Colon (tissue), 2 donors: ENCODE measurements at regions not wholly inside any gene's neighbourhood (a gene's known extent, or its start where the extent isn't known, plus 50 kb on each side); places are given as distances from the start of the nearest gene placed in this dataset.
"Not testable (repeated sequence)": the region's sequence is repeated elsewhere in the genome, so short reads cannot be mapped to it uniquely, and the experiment has no call there.

Experiments used
- FAIRE-seq: peaks from 2 replicates; lab custom pipeline; 2012; peaks lifted over from hg19 to GRCh38; lab: Jason Lieb, UNC
- donor health status: control.
- donor health status: control.

- FAIRE-seq, result no peak
These were observed 180.2 kb downstream of the TFAP2B start for GRCh38 chr6:50998905-50999304.

DNA sequence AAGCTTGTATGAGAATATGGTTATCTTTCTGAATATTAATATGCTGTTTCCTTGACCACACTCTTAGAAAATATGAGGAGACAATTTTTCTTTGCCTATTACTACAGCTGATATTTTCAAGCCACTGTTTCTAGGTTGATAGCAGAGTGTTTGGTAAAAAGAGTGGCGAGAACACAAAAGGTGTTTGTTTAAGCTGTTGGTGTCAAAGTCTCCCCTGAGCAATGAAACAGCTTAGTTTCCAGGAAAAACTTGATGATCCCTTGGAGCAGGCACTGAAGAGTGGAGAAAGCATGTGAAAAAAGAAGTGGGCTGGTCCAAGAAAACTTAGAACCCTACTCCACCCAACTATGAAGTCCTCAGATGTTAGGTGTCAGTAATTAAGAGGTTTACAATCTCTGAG, 182.7 kb downstream of the TFAP2B start:
- FAIRE-seq, result no peak

DNA sequence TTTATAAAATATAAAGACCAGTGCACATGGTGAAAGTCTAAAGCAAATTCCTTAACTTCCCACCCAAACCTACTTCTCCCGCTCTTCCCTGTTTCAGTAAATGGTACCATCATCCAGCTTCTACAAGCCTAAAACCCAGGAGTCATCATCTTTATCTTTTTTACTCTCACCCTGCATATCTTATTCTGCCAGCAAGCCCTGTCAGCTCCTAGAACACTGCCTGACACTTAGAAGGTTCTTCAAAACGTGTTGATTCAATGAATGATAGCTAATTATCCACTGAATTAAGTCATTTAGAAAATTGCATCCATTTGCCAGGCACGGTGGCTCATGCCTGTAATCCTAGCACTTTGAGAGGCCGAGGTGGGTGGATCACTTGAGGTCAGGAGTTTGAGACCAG, 185.7 kb downstream of the TFAP2B start:
- FAIRE-seq, result no peak

- FAIRE-seq, result no peak
These were observed 187.1 kb downstream of the TFAP2B start for GRCh38 chr6:51005779-51006178.

GRCh38 chr6:51007237-51007636, 188.6 kb downstream of the TFAP2B start:
- FAIRE-seq, result no peak

GRCh38 chr6:51008693-51009092, 190.0 kb downstream of the TFAP2B start:
- not testable (repeated sequence) for FAIRE-seq

DNA sequence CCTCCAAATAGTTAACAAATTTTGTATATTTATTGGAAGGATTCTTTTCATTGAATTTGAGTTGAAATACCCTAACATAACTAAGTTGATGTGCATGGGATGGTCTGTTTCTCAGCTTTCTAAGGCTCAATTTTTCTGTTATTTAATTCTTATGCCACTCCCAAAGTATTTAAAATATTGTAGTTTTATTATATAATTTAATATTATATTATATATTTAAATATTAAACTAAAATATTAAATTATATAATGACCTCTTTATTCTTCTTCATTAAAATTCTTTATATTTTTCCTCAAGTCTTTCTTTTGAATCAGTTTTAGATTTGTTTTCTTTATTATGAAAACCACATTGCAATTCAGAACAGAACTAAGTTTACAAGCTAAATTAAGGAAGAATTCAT, 194.7 kb downstream of the TFAP2B start:
- FAIRE-seq, result peak; percentile 62

DNA sequence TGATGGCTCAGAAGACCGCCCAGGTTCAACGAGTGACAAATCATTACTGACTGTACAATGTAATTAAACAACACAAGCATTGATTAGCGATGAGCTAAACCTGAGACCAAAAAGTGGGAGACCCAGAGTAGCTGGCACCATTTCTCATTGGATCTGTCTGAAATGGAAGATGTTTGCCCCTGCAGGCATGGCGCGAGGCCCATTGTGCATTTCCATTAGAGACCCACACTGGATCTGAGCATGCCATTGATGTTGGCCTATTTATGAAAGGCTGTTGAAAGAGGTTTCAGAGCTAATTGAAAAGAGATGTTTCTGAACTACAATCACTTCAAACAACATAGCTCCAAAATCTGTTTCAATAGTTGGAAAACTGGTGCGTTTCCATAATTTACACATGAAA, 196.7 kb downstream of the TFAP2B start:
- no peak for FAIRE-seq

DNA sequence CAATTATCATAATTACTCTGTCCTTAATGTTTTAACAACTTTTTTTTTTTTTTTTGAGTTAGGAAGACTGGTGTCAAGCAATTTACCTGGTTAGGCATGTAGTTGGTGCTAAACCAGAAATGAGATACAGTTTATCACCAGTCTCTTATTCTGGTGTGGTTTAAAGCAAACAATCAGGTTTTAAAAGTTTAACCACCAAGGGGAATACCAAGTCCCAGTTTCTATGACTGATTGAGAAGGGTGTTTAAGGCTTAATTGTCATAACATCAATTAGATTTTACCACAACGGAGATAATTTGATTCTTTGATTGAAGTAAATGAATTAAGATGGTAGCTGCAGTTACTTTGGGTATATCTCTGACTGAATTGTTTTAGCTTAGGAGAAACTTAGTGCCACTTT, 197.8 kb downstream of the TFAP2B start:
- FAIRE-seq, result no peak

GRCh38 chr6:51019806-51020205, 201.1 kb downstream of the TFAP2B start:
- FAIRE-seq, result no peak

- no peak for FAIRE-seq
These were observed 202.5 kb downstream of the TFAP2B start for GRCh38 chr6:51021171-51021570.

- FAIRE-seq, result no peak
These were observed 205.5 kb downstream of the TFAP2B start for GRCh38 chr6:51024126-51024525.

DNA sequence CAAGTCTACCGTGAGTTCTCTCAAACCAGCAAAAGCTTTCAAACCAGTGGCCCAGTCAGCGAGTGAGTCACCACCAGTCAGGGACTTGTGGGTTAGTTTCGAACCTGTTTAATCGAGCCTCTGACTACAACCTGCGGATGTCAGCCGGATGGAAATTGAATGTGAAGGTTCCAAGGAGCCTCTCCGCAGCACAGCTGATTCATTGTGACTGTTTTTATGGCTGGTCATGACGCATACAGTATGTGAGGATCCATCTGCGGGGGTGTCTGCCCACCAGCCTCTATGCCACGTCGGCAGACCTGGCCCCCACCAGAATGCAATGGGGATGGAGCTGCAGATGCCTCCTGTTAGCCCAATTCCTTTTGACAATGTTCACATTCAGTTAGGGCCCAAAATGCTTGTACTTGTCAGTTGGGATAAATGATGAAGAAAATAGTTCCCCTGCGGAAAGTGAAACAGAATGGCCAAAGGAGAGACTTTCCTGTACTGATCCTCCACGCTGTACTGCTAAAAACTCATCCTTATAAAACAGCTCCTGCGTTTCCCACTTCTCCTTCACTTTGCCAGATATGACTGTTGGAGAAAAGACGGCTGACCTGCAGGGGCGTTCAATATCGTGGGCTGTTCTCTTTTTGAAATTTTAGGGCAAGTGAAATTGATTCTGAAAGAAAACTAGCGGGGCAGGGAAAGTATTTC, 206.6 kb downstream of the TFAP2B start:
- no peak for FAIRE-seq

- FAIRE-seq, result no peak
These were observed 208.8 kb downstream of the TFAP2B start for GRCh38 chr6:51027283-51028065.

DNA sequence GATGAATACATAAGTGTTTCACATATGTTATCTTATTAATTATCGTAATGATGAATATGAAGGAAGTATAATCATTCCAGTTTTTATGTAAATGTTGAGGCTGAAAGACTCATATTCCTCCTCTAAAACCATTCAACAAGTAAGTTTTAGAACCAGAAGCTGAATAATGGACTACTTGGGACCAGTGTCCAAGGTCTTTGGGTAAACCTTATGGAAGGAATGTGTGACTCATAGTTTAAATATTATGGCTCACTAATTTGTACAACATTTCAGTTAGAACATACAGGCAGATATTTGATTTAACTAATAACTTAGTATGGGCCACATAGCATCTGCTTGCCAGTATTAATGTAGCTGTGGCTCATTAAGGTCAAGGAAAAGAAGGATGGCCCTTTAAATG, 209.6 kb downstream of the TFAP2B start:
- FAIRE-seq, result no peak

GRCh38 chr6:51029561-51029960, 210.9 kb downstream of the TFAP2B start:
- no peak for FAIRE-seq

- FAIRE-seq, result no peak
These were observed 226.9 kb downstream of the TFAP2B start for GRCh38 chr6:51045548-51045947.

DNA sequence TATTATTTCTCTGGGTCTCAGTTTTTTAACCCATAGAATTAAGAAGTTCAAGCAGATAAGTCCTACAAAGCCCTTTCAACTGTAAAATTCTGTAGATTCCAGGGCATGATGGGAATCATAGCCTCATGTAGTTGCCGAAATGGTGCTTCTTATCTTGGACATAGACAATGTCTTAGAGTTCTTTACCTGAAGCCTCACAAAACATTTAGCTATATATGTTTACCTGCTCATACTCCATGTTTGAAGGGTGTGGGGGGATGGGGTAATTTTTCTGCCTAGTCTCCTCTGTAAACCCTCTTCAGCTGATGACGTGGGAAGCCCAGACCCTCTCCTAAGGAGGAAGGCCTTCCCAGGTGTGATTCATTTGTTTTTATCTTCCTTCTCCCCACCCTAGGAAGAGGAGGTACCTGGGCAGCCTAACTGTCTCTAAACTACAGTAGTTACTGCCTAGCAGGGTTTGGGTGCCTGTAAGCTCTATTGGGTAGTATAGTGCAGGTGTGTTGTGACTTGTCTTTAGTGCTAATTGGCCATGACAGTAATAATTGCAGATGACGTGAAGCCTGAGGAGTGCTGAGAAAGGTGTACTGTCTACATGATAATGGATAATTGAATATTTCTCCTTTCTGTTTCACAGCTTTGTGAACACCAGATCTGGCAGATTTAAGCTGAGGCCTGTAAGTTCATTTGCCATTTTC, 230.8 kb downstream of the TFAP2B start:
- no peak for FAIRE-seq

DNA sequence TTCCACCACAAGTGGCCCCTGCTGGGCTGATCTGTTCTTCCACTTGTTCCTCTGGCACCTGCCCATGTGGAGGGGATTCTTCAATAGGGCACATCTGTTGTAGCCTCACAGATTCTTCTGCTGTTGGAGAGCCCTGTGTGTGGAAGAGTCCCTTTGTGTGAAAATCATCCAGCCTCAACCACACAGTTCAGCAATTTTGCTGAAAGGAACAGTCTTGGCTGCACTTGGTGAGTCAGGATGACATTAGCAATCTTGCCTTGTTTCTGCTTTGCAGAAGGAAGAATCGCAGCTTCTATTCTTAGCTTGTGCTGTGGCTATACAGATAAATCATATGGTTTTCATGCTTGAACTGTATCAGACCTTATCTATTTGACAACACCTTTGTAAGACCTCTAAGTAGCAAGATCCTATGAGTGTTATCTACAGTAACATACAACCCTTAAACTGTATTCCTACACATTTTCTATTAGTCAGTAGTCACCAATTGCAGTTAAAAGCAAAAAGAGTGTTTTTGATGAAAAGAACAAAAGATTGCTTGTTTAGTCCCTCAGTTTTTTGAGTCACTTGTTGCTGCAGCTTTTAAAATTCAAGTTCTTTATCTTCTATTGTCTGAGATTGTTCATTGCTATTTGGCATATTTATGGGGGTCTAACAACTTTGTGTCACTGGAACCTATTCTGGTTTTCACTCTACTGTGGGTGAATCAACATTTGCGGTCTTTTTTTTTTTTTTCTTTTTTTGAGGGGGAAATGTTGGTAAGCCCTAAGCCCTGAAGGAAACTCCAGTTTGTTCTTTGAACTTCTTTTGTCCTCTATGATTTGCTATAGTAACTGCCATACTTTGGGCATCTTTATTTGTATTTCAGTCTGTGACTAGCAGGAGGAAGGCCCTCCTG, 231.6 kb downstream of the TFAP2B start:
- FAIRE-seq, result no peak

DNA sequence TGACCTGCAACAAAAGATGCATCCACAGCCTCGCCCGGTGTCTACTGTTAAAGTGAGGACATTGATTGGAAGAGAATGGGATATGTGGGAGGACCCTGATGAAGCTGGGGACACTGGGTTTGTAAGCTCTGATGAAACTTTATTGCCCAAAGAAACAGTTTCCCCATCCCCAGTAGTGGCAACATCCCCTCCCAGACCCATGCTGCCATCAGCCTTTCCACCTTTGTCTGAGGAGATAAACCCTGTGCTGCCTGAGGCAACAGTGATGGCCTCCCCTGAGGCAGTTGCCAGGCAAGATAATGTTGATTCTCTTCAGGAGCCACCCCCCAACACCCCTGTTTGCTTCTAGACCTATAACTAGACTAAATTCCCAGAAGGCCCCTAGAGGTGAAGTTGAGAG, 234.0 kb downstream of the TFAP2B start:
- not testable (repeated sequence) for FAIRE-seq

DNA sequence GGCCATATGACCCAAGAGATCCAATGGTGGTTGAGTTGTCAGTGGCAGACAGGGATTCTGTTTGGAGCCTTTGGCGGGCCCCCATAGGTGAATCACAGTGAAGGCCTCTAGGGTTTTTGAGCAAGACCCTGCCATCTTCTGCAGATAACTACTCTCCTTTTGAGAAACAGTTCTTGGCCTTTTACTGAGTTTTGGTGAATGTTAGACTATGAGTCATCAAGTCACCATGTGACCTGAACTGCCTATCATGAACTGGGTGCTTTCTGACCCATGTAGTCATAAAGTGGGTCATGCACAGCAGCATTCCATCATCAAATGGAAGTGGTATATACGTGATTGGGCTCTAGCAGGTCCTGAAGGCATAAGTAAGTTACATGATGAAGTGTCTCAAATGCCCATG, 236.6 kb downstream of the TFAP2B start:
- FAIRE-seq, result not testable (repeated sequence)

GRCh38 chr6:51057296-51057695, 238.6 kb downstream of the TFAP2B start:
- FAIRE-seq, result peak; percentile 31
